ENCODE measurements at regions not wholly inside any gene's neighbourhood (a gene's known extent, or its start where the extent isn't known, plus 50 kb on each side); places are given as distances from the start of the nearest gene placed in this dataset.

GRCh38 chr6:91447081-91447480 lies 860.2 kb upstream of the MAP3K7 start:
- H3K9ac ChIP-seq (ENCODE audit: low read depth, low read length) = no peak overlapping the region
- H3K4me3 ChIP-seq (ENCODE audit: low read depth, low read length) = no peak overlapping the region
- H3K9me3 ChIP-seq (ENCODE audit: control insufficient read depth, insufficient read depth, low read length) = no peaks in the 10 kb centered on the region
- H3K36me3 ChIP-seq (ENCODE audit: control insufficient read depth, insufficient read depth, low read length) = no peaks in the 10 kb centered on the region
- H3K4me1 ChIP-seq (ENCODE audit: control insufficient read depth, insufficient read depth, low read length) = no peaks in the 10 kb centered on the region
- no peaks in the 10 kb centered on the region for H3K27me3 ChIP-seq (ENCODE audit: control insufficient read depth, insufficient read depth, low read length)

- Histone ChIP-seq H3K9ac (ENCODE audit: low read depth, low read length) (no peak overlapping the region), H3K36me3 (ENCODE audit: control insufficient read depth, insufficient read depth, low read length) (no peaks in the 10 kb centered on the region), H3K27me3 (ENCODE audit: control insufficient read depth, insufficient read depth, low read length) (no peaks in the 10 kb centered on the region), H3K4me3 (ENCODE audit: low read depth, low read length) (no peak overlapping the region), H3K9me3 (ENCODE audit: control insufficient read depth, insufficient read depth, low read length) (no peaks in the 10 kb centered on the region), H3K4me1 (ENCODE audit: control insufficient read depth, insufficient read depth, low read length) (no peaks in the 10 kb centered on the region)
Measured at GRCh38 chr6:91443405-91443804, 856.5 kb upstream of the MAP3K7 start.

GRCh38 chr6:91442342-91442741 lies 855.5 kb upstream of the MAP3K7 start:
- Histone ChIP-seq H3K27me3 (ENCODE audit: control insufficient read depth, insufficient read depth, low read length) (no peaks in the 10 kb centered on the region), H3K4me1 (ENCODE audit: control insufficient read depth, insufficient read depth, low read length) (peaks cover 2% of the 10 kb centered on the region), H3K9me3 (ENCODE audit: control insufficient read depth, insufficient read depth, low read length) (no peaks in the 10 kb centered on the region), H3K36me3 (ENCODE audit: control insufficient read depth, insufficient read depth, low read length) (no peaks in the 10 kb centered on the region), H3K4me3 (ENCODE audit: low read depth, low read length) (no peak overlapping the region), H3K9ac (ENCODE audit: low read depth, low read length) (no peak overlapping the region)

GRCh38 chr6:91438570-91438969 lies 851.7 kb upstream of the MAP3K7 start:
- Histone ChIP-seq H3K27me3 (ENCODE audit: control insufficient read depth, insufficient read depth, low read length) (no peaks in the 10 kb centered on the region), H3K9ac (ENCODE audit: low read depth, low read length) (no peak overlapping the region), H3K4me3 (ENCODE audit: low read depth, low read length) (no peak overlapping the region), H3K36me3 (ENCODE audit: control insufficient read depth, insufficient read depth, low read length) (no peaks in the 10 kb centered on the region), H3K4me1 (ENCODE audit: control insufficient read depth, insufficient read depth, low read length) (peaks cover 2% of the 10 kb centered on the region), H3K9me3 (ENCODE audit: control insufficient read depth, insufficient read depth, low read length) (no peaks in the 10 kb centered on the region)

- no peaks in the 10 kb centered on the region for H3K9me3 ChIP-seq (ENCODE audit: control insufficient read depth, insufficient read depth, low read length)
- H3K4me3 ChIP-seq (ENCODE audit: low read depth, low read length) = no peak overlapping the region
- no peak overlapping the region for H3K9ac ChIP-seq (ENCODE audit: low read depth, low read length)
- H3K4me1 ChIP-seq (ENCODE audit: control insufficient read depth, insufficient read depth, low read length) = peaks cover 2% of the 10 kb centered on the region
- H3K27me3 ChIP-seq (ENCODE audit: control insufficient read depth, insufficient read depth, low read length) = no peaks in the 10 kb centered on the region
- H3K36me3 ChIP-seq (ENCODE audit: control insufficient read depth, insufficient read depth, low read length) = no peaks in the 10 kb centered on the region
Measured at GRCh38 chr6:91437315-91437729, 850.5 kb upstream of the MAP3K7 start.

- no peak overlapping the region for H3K9ac ChIP-seq (ENCODE audit: low read depth, low read length)
- H3K9me3 ChIP-seq (ENCODE audit: control insufficient read depth, insufficient read depth, low read length) = no peaks in the 10 kb centered on the region
- no peaks in the 10 kb centered on the region for H3K36me3 ChIP-seq (ENCODE audit: control insufficient read depth, insufficient read depth, low read length)
- H3K4me1 ChIP-seq (ENCODE audit: control insufficient read depth, insufficient read depth, low read length) = peaks cover 2% of the 10 kb centered on the region
- H3K27me3 ChIP-seq (ENCODE audit: control insufficient read depth, insufficient read depth, low read length) = no peaks in the 10 kb centered on the region
- no peak overlapping the region for H3K4me3 ChIP-seq (ENCODE audit: low read depth, low read length)
Measured at GRCh38 chr6:91436448-91436847, 849.6 kb upstream of the MAP3K7 start.

- Histone ChIP-seq H3K9me3 (ENCODE audit: control insufficient read depth, insufficient read depth, low read length) (no peaks in the 10 kb centered on the region), H3K9ac (ENCODE audit: low read depth, low read length) (no peak overlapping the region), H3K4me3 (ENCODE audit: low read depth, low read length) (no peak overlapping the region), H3K4me1 (ENCODE audit: control insufficient read depth, insufficient read depth, low read length) (peaks cover 2% of the 10 kb centered on the region), H3K27me3 (ENCODE audit: control insufficient read depth, insufficient read depth, low read length) (no peaks in the 10 kb centered on the region), H3K36me3 (ENCODE audit: control insufficient read depth, insufficient read depth, low read length) (no peaks in the 10 kb centered on the region)
Measured at GRCh38 chr6:91435630-91436029, 848.8 kb upstream of the MAP3K7 start.

- no peak overlapping the region for H3K4me3 ChIP-seq (ENCODE audit: low read depth, low read length)
- H3K9ac ChIP-seq (ENCODE audit: low read depth, low read length) = no peak overlapping the region
- no peaks in the 10 kb centered on the region for H3K36me3 ChIP-seq (ENCODE audit: control insufficient read depth, insufficient read depth, low read length)
- no peaks in the 10 kb centered on the region for H3K27me3 ChIP-seq (ENCODE audit: control insufficient read depth, insufficient read depth, low read length)
- no peaks in the 10 kb centered on the region for H3K9me3 ChIP-seq (ENCODE audit: control insufficient read depth, insufficient read depth, low read length)
- peaks cover 2% of the 10 kb centered on the region for H3K4me1 ChIP-seq (ENCODE audit: control insufficient read depth, insufficient read depth, low read length)
Measured at GRCh38 chr6:91434576-91434975, 847.7 kb upstream of the MAP3K7 start.

- H3K4me3 ChIP-seq (ENCODE audit: low read depth, low read length) = no peak overlapping the region
- H3K4me1 ChIP-seq (ENCODE audit: control insufficient read depth, insufficient read depth, low read length) = peaks cover 2% of the 10 kb centered on the region
- H3K9ac ChIP-seq (ENCODE audit: low read depth, low read length) = no peak overlapping the region
- H3K36me3 ChIP-seq (ENCODE audit: control insufficient read depth, insufficient read depth, low read length) = no peaks in the 10 kb centered on the region
- H3K9me3 ChIP-seq (ENCODE audit: control insufficient read depth, insufficient read depth, low read length) = no peaks in the 10 kb centered on the region
- H3K27me3 ChIP-seq (ENCODE audit: control insufficient read depth, insufficient read depth, low read length) = no peaks in the 10 kb centered on the region
Measured at GRCh38 chr6:91433660-91434534, 847.0 kb upstream of the MAP3K7 start.

- Histone ChIP-seq H3K36me3 (ENCODE audit: control insufficient read depth, insufficient read depth, low read length) (no peaks in the 10 kb centered on the region), H3K4me1 (ENCODE audit: control insufficient read depth, insufficient read depth, low read length) (no peaks in the 10 kb centered on the region), H3K9ac (ENCODE audit: low read depth, low read length) (no peak overlapping the region), H3K4me3 (ENCODE audit: low read depth, low read length) (no peak overlapping the region), H3K9me3 (ENCODE audit: control insufficient read depth, insufficient read depth, low read length) (no peaks in the 10 kb centered on the region), H3K27me3 (ENCODE audit: control insufficient read depth, insufficient read depth, low read length) (no peaks in the 10 kb centered on the region)
Measured at GRCh38 chr6:91428953-91429560, 842.2 kb upstream of the MAP3K7 start.

- Histone ChIP-seq H3K27me3 (ENCODE audit: control insufficient read depth, insufficient read depth, low read length) (no peaks in the 10 kb centered on the region), H3K4me3 (ENCODE audit: low read depth, low read length) (no peak overlapping the region), H3K4me1 (ENCODE audit: control insufficient read depth, insufficient read depth, low read length) (no peaks in the 10 kb centered on the region), H3K36me3 (ENCODE audit: control insufficient read depth, insufficient read depth, low read length) (no peaks in the 10 kb centered on the region), H3K9me3 (ENCODE audit: control insufficient read depth, insufficient read depth, low read length) (no peaks in the 10 kb centered on the region), H3K9ac (ENCODE audit: low read depth, low read length) (no peak overlapping the region)
Measured at GRCh38 chr6:91428296-91428695, 841.4 kb upstream of the MAP3K7 start.

GRCh38 chr6:91420243-91420642 lies 833.4 kb upstream of the MAP3K7 start:
- no peaks in the 10 kb centered on the region for H3K9me3 ChIP-seq (ENCODE audit: control insufficient read depth, insufficient read depth, low read length)
- no peaks in the 10 kb centered on the region for H3K27me3 ChIP-seq (ENCODE audit: control insufficient read depth, insufficient read depth, low read length)
- H3K4me3 ChIP-seq (ENCODE audit: low read depth, low read length) = no peak overlapping the region
- no peaks in the 10 kb centered on the region for H3K36me3 ChIP-seq (ENCODE audit: control insufficient read depth, insufficient read depth, low read length)
- H3K9ac ChIP-seq (ENCODE audit: low read depth, low read length) = no peak overlapping the region
- peaks cover 5% of the 10 kb centered on the region for H3K4me1 ChIP-seq (ENCODE audit: control insufficient read depth, insufficient read depth, low read length)
